Activated CD4-positive, alpha-beta T cell treated with anti-CD3 and anti-CD28 coated beads, Interleukin-2, amount 50 U/mL, for 16 hours (primary cell): ENCODE measurements at regions not wholly inside any gene's neighbourhood (a gene's known extent, or its start where the extent isn't known, plus 50 kb on each side); places are given as distances from the start of the nearest gene placed in this dataset.
"Not testable (repeated sequence)": the region's sequence is repeated elsewhere in the genome, so short reads cannot be mapped to it uniquely, and the experiment has no call there.

ENCODE experiments used
- DNase-seq: peaks from one replicate; pipeline ENCODE4 v3.0.0-alpha.2; 2020

- DNase-seq, result no peak
Measured at GRCh38 chr7:34333925-34334324, 324.1 kb upstream of the NPSR1 start.

GRCh38 chr7:34337163-34337562 is 320.9 kb upstream of the NPSR1 start:
- DNase-seq, result no peak

GRCh38 chr7:34338961-34339526 is 319.0 kb upstream of the NPSR1 start:
- DNase-seq, result no peak

GRCh38 chr7:34341326-34341725 is 316.7 kb upstream of the NPSR1 start:
- no peak for DNase-seq

GRCh38 chr7:34342387-34342786 is 315.6 kb upstream of the NPSR1 start:
- DNase-seq, result no peak

- DNase-seq, result no peak
Measured at GRCh38 chr7:34343667-34344066, 314.4 kb upstream of the NPSR1 start.

- no peak for DNase-seq
Measured at GRCh38 chr7:34354011-34354410, 304.0 kb upstream of the NPSR1 start.

GRCh38 chr7:34354899-34355298 is 303.1 kb upstream of the NPSR1 start:
- DNase-seq, result no peak

- DNase-seq, result no peak
Measured at GRCh38 chr7:34357068-34357467, 300.9 kb upstream of the NPSR1 start.

GRCh38 chr7:34357946-34358345 is 300.1 kb upstream of the NPSR1 start:
- no peak for DNase-seq

- not testable (repeated sequence) for DNase-seq
Measured at GRCh38 chr7:34358578-34358977, 299.4 kb upstream of the NPSR1 start.

- no peak for DNase-seq
Measured at GRCh38 chr7:34361663-34362250, 296.3 kb upstream of the NPSR1 start.

- DNase-seq, result no peak
Measured at GRCh38 chr7:34362621-34363020, 295.4 kb upstream of the NPSR1 start.

- DNase-seq, result no peak
Measured at GRCh38 chr7:34364130-34364529, 293.9 kb upstream of the NPSR1 start.

GRCh38 chr7:34365011-34365410 is 293.0 kb upstream of the NPSR1 start:
- DNase-seq, result no peak

GRCh38 chr7:34365611-34366010 is 292.4 kb upstream of the NPSR1 start:
- no peak for DNase-seq

- DNase-seq, result no peak
Measured at GRCh38 chr7:34371922-34372321, 286.1 kb upstream of the NPSR1 start.

- no peak for DNase-seq
Measured at GRCh38 chr7:34373940-34374339, 284.1 kb upstream of the NPSR1 start.

GRCh38 chr7:34382166-34382893 is 275.7 kb upstream of the NPSR1 start:
- DNase-seq, result no peak

GRCh38 chr7:34385384-34385783 is 272.6 kb upstream of the NPSR1 start:
- no peak for DNase-seq

- DNase-seq, result no peak
Measured at GRCh38 chr7:34389332-34390078, 268.5 kb upstream of the NPSR1 start.

GRCh38 chr7:34390103-34390502 is 267.9 kb upstream of the NPSR1 start:
- DNase-seq, result no peak

- no peak for DNase-seq
Measured at GRCh38 chr7:34392972-34393371, 265.0 kb upstream of the NPSR1 start.
